Ascending aorta (tissue), 2 donors: ENCODE measurements at regions not wholly inside any gene's neighbourhood (a gene's known extent, or its start where the extent isn't known, plus 50 kb on each side); places are given as distances from the start of the nearest gene placed in this dataset.
"Not testable (repeated sequence)": the region's sequence is repeated elsewhere in the genome, so short reads cannot be mapped to it uniquely, and the experiment has no call there.

Experiments used
- DNase-seq, 2 donors: peaks; one replicate each; pipeline ENCODE4 v3.0.0-alpha.2; 2019; ENCODE audit warnings: low spot score in 2 of 2
- H3K27ac ChIP-seq, 2 donors: fragments of 200-600 bp; sonication (generic); one replicate each; pipeline ENCODE4 v1.5.1; 2016 to 2017; ENCODE audit warnings: mild to moderate bottlenecking in 1 of 2
- H3K27me3 ChIP-seq: fragments of 200-600 bp; sonication (generic); one replicate; pipeline ENCODE4 v1.5.1; 2017
- H3K36me3 ChIP-seq, 2 donors: fragments of 200-600 bp; sonication (generic); one replicate each; pipeline ENCODE4 v1.5.1; 2016
- H3K4me1 ChIP-seq, 2 donors: fragments of 200-600 bp; sonication (generic); one replicate each; pipeline ENCODE4 v1.5.1; 2016 to 2017; ENCODE audit warnings: mild to moderate bottlenecking in 1 of 2
- H3K4me3 ChIP-seq, 2 donors: fragments of 200-600 bp; sonication (generic); one replicate each; pipeline ENCODE4 v1.5.1; 2016 to 2017; ENCODE audit warnings: mild to moderate bottlenecking in 1 of 2
- H3K9me3 ChIP-seq, 2 donors: fragments of 200-600 bp; sonication (generic); one replicate each; pipeline ENCODE4 v1.5.1; 2016
- intact Hi-C: fragments of 100-400 bp; cut with DNase I; formaldehyde crosslinking; loops from one replicate; pipeline ENCODE4 v1.15.1; 2023
- TF ChIP-seq, protein P1 (sequence below), 3 experiments: fragments of 200-600 bp in 2 of 3; fragments of 450-650 bp in 1 of 3; sonication (generic) in 2 of 3; IDR thresholded peaks; one replicate each; pipeline ENCODE4 v1.5.1; 2016 to 2019; ENCODE audit warnings: antibody characterized with exemption in 3 of 3, mild to moderate bottlenecking in 1 of 3, moderate library complexity in 1 of 3

DNA sequence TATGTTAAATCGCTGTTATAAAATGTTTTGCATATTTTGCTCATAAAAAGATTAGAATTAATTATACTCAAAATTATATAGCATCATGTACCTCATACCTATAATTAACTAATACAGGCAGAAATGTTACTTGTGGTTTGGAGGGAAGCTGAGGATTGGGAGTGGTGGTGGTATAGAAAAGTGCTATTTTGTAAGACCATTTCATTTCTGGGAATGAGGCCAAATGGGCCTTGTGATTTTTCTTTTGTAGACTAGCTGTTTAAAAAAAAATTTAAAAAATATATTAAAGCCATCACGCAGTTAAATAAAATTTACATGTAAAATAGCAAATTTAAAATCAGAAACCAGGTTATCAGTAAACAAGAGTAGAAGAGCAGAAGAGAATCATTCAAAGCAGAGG, 560.8 kb upstream of the FAM98A start:
- Histone ChIP-seq H3K4me3 (no peak overlapping the region), H3K27ac (no peak overlapping the region), H3K27me3 (no peaks in the 10 kb centered on the region), H3K9me3 (no peaks in the 10 kb centered on the region), H3K36me3 (no peaks in the 10 kb centered on the region), H3K4me1 (no peaks in the 10 kb centered on the region)
- DNase-seq, result no peak
- TF ChIP-seq, protein P1, sequence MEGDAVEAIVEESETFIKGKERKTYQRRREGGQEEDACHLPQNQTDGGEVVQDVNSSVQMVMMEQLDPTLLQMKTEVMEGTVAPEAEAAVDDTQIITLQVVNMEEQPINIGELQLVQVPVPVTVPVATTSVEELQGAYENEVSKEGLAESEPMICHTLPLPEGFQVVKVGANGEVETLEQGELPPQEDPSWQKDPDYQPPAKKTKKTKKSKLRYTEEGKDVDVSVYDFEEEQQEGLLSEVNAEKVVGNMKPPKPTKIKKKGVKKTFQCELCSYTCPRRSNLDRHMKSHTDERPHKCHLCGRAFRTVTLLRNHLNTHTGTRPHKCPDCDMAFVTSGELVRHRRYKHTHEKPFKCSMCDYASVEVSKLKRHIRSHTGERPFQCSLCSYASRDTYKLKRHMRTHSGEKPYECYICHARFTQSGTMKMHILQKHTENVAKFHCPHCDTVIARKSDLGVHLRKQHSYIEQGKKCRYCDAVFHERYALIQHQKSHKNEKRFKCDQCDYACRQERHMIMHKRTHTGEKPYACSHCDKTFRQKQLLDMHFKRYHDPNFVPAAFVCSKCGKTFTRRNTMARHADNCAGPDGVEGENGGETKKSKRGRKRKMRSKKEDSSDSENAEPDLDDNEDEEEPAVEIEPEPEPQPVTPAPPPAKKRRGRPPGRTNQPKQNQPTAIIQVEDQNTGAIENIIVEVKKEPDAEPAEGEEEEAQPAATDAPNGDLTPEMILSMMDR (IDR thresholded peaks at IDR 0.05), result no peak
- intact Hi-C loops, result no loop called here

DNA sequence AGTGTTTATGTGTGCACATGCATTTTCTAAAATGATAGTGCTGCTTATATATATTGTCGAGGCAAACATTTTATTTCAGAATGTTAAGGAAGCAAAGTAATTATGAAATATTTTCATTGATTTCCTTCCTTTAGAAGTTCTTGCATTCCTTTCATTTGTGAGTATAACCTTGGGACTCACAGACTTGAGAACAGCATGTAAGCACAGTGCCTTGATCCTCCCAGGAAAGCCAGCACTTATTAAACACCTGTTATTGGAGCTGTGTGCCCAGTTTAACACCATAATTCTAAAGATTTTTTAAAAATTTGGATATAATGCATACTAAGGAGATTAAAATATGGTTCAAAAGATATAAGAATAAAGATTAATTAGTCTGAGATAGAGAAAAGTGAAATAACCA, 554.4 kb upstream of the FAM98A start:
- Histone ChIP-seq H3K9me3 (no peaks in the 10 kb centered on the region), H3K4me3 (no peak overlapping the region), H3K27me3 (no peaks in the 10 kb centered on the region), H3K4me1 (no peaks in the 10 kb centered on the region), H3K36me3 (no peaks in the 10 kb centered on the region), H3K27ac (no peak overlapping the region)
- intact Hi-C loops, result no loop called here
- no peak for DNase-seq
- TF ChIP-seq, protein P1 (IDR thresholded peaks at IDR 0.05), result no peak

DNA sequence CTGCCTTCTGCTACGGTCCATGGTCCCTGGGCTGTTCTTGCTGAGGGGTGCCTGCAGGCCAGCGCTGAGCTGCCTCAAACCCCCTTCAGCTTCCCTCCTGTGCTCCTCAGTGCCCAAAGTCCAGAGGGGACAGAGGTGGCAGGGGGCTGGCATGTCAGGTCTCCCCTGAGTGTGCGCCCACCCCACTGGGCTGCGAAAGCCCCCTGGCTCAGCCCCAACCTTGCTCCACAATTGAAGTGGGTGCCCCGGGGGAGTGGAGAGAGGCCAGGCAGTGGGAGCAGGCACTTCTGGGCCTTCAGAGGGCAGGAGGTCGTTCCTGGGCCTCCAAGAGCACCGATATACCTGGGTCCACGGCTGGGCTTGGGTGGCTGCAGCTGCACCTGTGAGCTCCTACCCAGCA, 548.7 kb upstream of the FAM98A start:
- H3K27me3 ChIP-seq, result no peaks in the 10 kb centered on the region
- no peak for DNase-seq
- no peak overlapping the region for H3K4me3 ChIP-seq
- intact Hi-C loops, result no loop called here
- H3K4me1 ChIP-seq, result no peaks in the 10 kb centered on the region
- TF ChIP-seq, protein P1 (IDR thresholded peaks at IDR 0.05), result no peak
- no peaks in the 10 kb centered on the region for H3K36me3 ChIP-seq
- H3K27ac ChIP-seq, result no peak overlapping the region
- no peaks in the 10 kb centered on the region for H3K9me3 ChIP-seq

DNA sequence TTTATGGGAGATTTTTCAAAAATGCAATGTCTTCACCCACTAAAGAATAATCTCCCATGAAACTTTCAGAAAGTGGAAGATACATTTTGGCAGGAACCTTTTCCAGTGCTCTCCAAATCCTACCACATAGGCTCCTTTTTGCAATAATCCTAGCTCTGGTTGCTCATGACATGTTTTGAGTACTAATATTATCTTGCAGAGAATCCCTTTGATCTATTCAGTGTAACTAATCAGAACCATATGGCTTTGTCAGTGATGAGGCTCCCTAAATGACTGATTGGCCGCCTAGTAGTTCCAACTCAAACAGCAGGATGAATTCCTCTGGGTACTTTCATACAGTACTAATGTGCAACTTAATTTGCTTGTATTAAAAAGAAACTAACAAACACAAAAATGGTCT, 544.0 kb upstream of the FAM98A start:
- Histone ChIP-seq H3K27ac (no peak overlapping the region), H3K27me3 (no peaks in the 10 kb centered on the region), H3K9me3 (no peaks in the 10 kb centered on the region), H3K4me3 (no peak overlapping the region), H3K4me1 (no peaks in the 10 kb centered on the region), H3K36me3 (no peaks in the 10 kb centered on the region)
- TF ChIP-seq, protein P1 (IDR thresholded peaks at IDR 0.05), result no peak
- intact Hi-C loops, result no loop called here
- DNase-seq, result no peak

DNA sequence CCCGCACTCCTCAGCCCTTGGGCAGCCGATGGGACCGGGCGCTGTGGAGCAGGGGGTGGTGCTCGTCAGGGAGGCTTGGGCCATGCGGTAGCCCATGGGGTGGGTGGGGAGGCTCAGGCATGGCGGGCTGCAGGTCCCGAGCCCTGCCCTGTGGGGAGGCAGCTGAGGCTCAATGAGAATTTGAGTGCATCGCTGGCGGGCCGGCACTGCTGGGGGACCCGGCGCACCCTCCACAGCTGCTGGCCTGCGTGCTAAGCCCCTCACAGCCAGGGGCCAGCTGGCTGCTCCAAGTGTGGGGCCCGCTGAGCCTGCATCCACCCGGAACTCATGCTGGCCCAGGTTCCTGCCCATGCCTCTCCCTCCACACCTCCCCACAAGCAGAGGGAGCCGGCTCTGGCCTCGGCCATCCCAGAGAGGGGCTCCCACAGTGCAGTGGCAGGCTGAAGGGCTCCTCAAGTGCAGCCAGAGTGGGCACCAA, 543.5 kb upstream of the FAM98A start:
- DNase-seq, H3K9me3 ChIP-seq, H3K4me1 ChIP-seq, H3K4me3 ChIP-seq, intact Hi-C loops, H3K27ac ChIP-seq, H3K27me3 ChIP-seq, H3K36me3 ChIP-seq: not testable (repeated sequence)

DNA sequence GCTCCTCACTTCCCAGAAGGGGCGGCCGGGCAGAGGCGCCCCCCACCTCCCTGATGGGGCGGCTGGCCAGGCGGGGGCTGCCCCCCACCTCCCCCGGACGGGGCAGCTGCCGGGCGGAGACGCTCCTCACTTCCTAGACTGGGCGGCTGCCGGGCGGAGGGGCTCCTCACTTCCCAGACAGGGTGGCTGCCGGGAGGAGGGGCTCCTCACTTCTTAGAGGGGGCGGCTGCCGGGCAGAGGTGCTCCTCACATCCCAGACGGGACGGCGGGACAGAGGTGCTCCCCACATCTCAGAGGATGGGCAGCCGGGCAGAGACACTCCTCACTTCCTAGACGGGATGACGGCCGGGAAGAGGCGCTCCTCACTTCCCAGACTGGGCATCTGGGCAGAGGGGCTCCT, 534.0 kb upstream of the FAM98A start:
- H3K36me3 ChIP-seq, H3K9me3 ChIP-seq, H3K4me3 ChIP-seq, H3K27me3 ChIP-seq, H3K27ac ChIP-seq, intact Hi-C loops, H3K4me1 ChIP-seq, DNase-seq: not testable (repeated sequence)

DNA sequence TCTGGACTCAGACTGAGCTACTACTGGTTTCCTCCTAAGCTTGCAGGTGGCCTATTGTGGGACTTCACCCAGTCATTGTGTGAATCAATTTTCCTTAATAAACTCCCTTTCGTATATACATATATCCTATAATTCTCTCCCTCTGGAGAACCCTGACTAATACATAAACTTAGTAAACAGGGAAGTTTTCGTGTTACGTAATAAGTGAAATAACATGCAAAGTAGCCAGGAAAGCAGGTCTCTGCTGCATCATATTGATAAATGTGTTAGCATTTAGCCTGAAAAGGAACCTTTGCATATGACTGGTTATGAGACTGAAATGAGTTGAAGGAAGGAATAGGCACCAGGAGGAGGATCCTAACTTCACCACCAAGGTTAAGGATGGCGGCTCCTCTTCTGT, 527.2 kb upstream of the FAM98A start:
- TF ChIP-seq, protein P1 (IDR thresholded peaks at IDR 0.05), result no peak
- H3K4me3 ChIP-seq, result no peak overlapping the region
- DNase-seq, result no peak

More for the DNA sequence above, 527.2 kb upstream of the FAM98A start:
- Histone ChIP-seq H3K27ac (no peak overlapping the region), H3K4me1 (no peaks in the 10 kb centered on the region), H3K36me3 (no peaks in the 10 kb centered on the region), H3K27me3 (no peaks in the 10 kb centered on the region), H3K9me3 (no peaks in the 10 kb centered on the region)
- intact Hi-C loops, result no loop called here
